ENCODE measurements at regions not wholly inside any gene's neighbourhood (a gene's known extent, or its start where the extent isn't known, plus 50 kb on each side); places are given as distances from the start of the nearest gene placed in this dataset.

GRCh38 chr19:29336425-29336824 lies 123.5 kb upstream of the UQCRFS1 start:
- TF ChIP-seq FOXP2 (optimal IDR thresholded peaks at IDR 0.05; ENCODE audit: borderline replicate concordance, extremely low read depth, extremely low read length, insufficient read depth) = no peak
- no peak for TF ChIP-seq POLR2AphosphoS5 (IDR thresholded peaks at IDR 0.05; ENCODE audit: low read depth, low read length)
- no peak for TF ChIP-seq SIN3A (IDR thresholded peaks at IDR 0.05; ENCODE audit: borderline replicate concordance, insufficient read depth, low read length)
- TF ChIP-seq, protein P1, sequence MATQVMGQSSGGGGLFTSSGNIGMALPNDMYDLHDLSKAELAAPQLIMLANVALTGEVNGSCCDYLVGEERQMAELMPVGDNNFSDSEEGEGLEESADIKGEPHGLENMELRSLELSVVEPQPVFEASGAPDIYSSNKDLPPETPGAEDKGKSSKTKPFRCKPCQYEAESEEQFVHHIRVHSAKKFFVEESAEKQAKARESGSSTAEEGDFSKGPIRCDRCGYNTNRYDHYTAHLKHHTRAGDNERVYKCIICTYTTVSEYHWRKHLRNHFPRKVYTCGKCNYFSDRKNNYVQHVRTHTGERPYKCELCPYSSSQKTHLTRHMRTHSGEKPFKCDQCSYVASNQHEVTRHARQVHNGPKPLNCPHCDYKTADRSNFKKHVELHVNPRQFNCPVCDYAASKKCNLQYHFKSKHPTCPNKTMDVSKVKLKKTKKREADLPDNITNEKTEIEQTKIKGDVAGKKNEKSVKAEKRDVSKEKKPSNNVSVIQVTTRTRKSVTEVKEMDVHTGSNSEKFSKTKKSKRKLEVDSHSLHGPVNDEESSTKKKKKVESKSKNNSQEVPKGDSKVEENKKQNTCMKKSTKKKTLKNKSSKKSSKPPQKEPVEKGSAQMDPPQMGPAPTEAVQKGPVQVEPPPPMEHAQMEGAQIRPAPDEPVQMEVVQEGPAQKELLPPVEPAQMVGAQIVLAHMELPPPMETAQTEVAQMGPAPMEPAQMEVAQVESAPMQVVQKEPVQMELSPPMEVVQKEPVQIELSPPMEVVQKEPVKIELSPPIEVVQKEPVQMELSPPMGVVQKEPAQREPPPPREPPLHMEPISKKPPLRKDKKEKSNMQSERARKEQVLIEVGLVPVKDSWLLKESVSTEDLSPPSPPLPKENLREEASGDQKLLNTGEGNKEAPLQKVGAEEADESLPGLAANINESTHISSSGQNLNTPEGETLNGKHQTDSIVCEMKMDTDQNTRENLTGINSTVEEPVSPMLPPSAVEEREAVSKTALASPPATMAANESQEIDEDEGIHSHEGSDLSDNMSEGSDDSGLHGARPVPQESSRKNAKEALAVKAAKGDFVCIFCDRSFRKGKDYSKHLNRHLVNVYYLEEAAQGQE (IDR thresholded peaks at IDR 0.05; ENCODE audit: insufficient read depth in 1 of 2, low read depth in 2 of 2, low read length in 2 of 2) = no peak
- TF ChIP-seq TAF1 (IDR thresholded peaks at IDR 0.05; ENCODE audit: borderline replicate concordance, insufficient read depth, low read length) = no peak

DNA sequence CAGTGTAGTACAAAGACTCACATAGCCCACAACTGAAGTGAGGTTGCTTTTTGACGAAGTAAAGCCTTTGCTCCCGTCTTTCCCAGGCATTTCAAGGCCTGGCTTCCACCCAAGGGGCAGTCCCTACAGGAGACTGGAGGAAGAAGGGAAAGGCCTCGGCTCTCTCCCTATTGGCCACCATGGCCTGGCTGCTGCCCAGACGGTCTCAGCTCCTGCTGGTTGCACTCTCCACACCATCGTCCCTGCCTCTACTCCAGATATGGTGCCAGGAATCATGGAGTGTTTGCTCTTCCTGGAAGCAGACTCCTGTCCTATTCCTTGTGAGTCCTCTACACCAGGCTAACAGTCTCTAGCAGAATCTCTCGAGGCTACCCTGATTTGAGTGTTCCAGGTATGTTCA lies 124.1 kb upstream of the UQCRFS1 start:
- TF ChIP-seq FOXP2 (optimal IDR thresholded peaks at IDR 0.05; ENCODE audit: borderline replicate concordance, extremely low read depth, extremely low read length, insufficient read depth) = no peak
- no peak for TF ChIP-seq SIN3A (IDR thresholded peaks at IDR 0.05; ENCODE audit: borderline replicate concordance, insufficient read depth, low read length)
- TF ChIP-seq TAF1 (IDR thresholded peaks at IDR 0.05; ENCODE audit: borderline replicate concordance, insufficient read depth, low read length) = no peak
- no peak for TF ChIP-seq POLR2AphosphoS5 (IDR thresholded peaks at IDR 0.05; ENCODE audit: low read depth, low read length)
- TF ChIP-seq, protein P1 (IDR thresholded peaks at IDR 0.05; ENCODE audit: insufficient read depth in 1 of 2, low read depth in 2 of 2, low read length in 2 of 2) = no peak

DNA sequence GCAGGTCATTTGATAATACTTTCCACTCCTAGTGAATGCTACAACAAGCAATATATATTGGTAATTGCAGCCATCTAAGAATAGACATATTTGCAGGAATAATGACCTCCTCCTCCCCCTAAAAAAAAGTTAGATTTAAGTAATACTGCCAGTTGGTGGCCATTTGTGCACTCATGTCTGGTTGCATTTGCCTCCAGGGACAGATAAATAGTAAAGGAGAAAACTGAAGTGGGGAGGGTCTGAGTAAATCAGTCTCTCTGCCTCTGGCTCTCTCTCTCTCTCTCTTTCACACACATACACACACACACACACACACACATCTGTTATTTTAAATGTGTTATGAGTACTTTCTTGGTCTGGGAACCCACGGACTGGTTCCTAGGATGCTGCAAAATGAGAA lies 125.5 kb upstream of the UQCRFS1 start:
- TF ChIP-seq TAF1 (IDR thresholded peaks at IDR 0.05; ENCODE audit: borderline replicate concordance, insufficient read depth, low read length) (no peak), SIN3A (IDR thresholded peaks at IDR 0.05; ENCODE audit: borderline replicate concordance, insufficient read depth, low read length) (no peak), POLR2AphosphoS5 (IDR thresholded peaks at IDR 0.05; ENCODE audit: low read depth, low read length) (no peak), FOXP2 (optimal IDR thresholded peaks at IDR 0.05; ENCODE audit: borderline replicate concordance, extremely low read depth, extremely low read length, insufficient read depth) (no peak)
- TF ChIP-seq, protein P1 (IDR thresholded peaks at IDR 0.05; ENCODE audit: insufficient read depth in 1 of 2, low read depth in 2 of 2, low read length in 2 of 2) = no peak

DNA sequence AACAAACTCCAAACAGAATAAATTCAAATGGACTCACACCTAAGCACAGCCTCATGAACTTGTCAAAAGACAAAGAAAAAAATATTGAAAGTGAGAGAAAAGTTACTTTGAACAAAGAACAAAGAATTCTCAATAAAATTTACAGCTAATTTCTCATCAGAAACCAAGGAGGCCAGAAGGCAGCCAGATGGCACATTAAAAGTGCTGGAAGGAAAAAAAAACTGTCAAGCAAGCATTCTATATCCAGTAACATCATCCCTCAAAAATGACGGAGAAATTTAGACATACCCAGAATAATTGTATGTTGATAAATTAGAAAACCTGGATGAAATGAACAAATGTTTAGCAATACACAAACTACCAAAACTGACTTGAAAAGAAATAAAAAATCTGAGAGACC lies 129.8 kb upstream of the UQCRFS1 start:
- TF ChIP-seq POLR2AphosphoS5 (IDR thresholded peaks at IDR 0.05; ENCODE audit: low read depth, low read length) = no peak
- TF ChIP-seq, protein P1 (IDR thresholded peaks at IDR 0.05; ENCODE audit: insufficient read depth in 1 of 2, low read depth in 2 of 2, low read length in 2 of 2) = no peak
- no peak for TF ChIP-seq FOXP2 (optimal IDR thresholded peaks at IDR 0.05; ENCODE audit: borderline replicate concordance, extremely low read depth, extremely low read length, insufficient read depth)
- TF ChIP-seq SIN3A (IDR thresholded peaks at IDR 0.05; ENCODE audit: borderline replicate concordance, insufficient read depth, low read length) = no peak
- no peak for TF ChIP-seq TAF1 (IDR thresholded peaks at IDR 0.05; ENCODE audit: borderline replicate concordance, insufficient read depth, low read length)

DNA sequence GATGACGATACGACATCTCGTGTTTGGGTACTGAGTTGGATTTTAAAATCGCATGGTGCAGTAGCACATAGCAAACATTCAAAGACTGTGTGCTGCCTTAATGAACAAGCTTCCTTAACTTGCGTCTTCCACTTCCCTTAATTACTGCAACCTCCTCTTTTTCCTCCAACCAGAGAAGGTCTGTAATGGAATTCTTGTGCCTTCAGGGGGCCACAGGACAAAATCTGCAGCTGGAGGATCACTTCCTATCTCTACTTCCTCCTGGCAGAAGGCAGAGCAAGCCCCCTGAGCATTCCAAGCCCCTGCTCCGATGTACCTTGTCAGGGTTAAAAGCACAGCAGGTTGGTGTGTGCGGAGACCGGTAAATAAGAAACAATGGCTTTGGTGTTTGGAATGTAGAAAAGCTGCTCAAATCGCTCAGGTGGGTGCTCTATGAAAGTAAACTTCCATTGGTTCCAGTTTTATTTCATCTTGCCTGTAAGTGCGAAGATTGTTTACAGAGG lies 151.3 kb upstream of the UQCRFS1 start:
- TF ChIP-seq TAF1 (IDR thresholded peaks at IDR 0.05; ENCODE audit: borderline replicate concordance, insufficient read depth, low read length) (no peak), SIN3A (IDR thresholded peaks at IDR 0.05; ENCODE audit: borderline replicate concordance, insufficient read depth, low read length) (no peak), FOXP2 (optimal IDR thresholded peaks at IDR 0.05; ENCODE audit: borderline replicate concordance, extremely low read depth, extremely low read length, insufficient read depth) (no peak), POLR2AphosphoS5 (IDR thresholded peaks at IDR 0.05; ENCODE audit: low read depth, low read length) (no peak)
- TF ChIP-seq, protein P1 (IDR thresholded peaks at IDR 0.05; ENCODE audit: insufficient read depth in 1 of 2, low read depth in 2 of 2, low read length in 2 of 2) = no peak

All from PFSK-1 (cell line).